ENCODE measurements at regions not wholly inside any gene's neighbourhood (a gene's known extent, or its start where the extent isn't known, plus 50 kb on each side); places are given as distances from the start of the nearest gene placed in this dataset.
A peak's percentile ranks its signal among the peaks of the same experiment; 100 is the strongest.

DNA sequence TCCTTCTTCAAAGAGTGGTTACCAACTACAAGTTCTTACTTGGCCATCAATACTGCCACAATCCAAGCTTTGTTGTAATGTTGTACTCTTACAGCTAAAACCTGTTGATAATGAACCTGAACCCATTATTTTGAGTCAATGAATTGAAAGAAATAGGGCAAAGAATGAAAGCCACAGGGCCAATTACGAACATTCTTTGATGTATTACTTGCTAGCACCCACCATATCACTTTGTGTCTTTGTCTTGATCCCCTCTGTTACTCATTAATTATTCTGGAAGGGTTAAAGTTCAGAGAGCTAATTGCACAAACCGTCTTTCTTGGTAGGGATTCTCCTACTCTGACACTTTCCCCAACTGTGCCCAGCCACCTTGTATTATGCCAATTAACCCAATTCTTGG, 53.2 kb upstream of the TFEC start:
- in situ Hi-C loops (cut with HindIII; ENCODE audit: low pct_ligation_motif_present, low pct_unique_long_range_greater_than_20kb, low sequenced_read_pairs), result no loop called here
- no peak for DNase-seq

GRCh38 chr7:116086547-116087045, 56.0 kb upstream of the TFEC start:
- DNase-seq, result no peak
- in situ Hi-C loops (cut with HindIII; ENCODE audit: low pct_ligation_motif_present, low pct_unique_long_range_greater_than_20kb, low sequenced_read_pairs), result no loop called here

- no peak for DNase-seq
- in situ Hi-C loops (cut with HindIII; ENCODE audit: low pct_ligation_motif_present, low pct_unique_long_range_greater_than_20kb, low sequenced_read_pairs), result no loop called here
These were observed 56.7 kb upstream of the TFEC start for GRCh38 chr7:116087291-116087690.

DNA sequence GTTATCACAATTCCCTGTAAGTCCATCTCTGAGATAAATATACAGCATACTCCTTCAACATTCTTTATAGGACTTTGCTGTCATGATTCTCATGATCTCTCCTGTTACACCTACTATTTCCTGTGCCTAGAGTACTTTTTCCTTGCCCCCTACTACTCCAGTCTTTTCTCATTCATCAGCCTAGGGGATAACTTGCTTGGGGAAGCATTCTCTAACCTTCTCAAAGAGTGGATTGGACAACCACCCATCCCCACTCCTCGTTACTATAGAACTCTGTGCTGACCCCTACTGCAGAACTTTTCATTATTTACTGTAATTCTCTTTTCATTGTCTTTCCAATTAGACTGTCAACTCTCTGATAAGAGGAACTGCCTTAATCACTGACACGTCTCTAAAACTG, 57.4 kb upstream of the TFEC start:
- in situ Hi-C loops (cut with HindIII; ENCODE audit: low pct_ligation_motif_present, low pct_unique_long_range_greater_than_20kb, low sequenced_read_pairs), result no loop called here

DNA sequence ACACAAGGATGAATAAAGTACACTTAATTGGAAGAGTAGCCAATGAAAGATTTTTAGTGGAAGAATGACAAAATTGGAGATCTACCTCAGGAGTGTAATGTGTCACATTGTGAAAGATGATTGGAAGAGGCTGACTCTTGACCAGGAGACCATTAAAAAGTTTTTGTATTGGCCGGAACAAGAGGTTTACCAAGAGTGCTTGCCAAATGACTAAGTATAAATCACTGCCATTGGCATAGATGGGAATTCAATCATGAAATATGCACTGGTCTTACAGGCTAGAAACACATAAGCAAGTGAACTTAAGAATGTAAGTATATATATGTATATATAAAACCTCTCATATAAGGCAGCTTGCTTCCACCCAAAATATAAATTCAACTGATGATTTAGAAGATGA, 58.7 kb upstream of the TFEC start:
- in situ Hi-C loops (cut with HindIII; ENCODE audit: low pct_ligation_motif_present, low pct_unique_long_range_greater_than_20kb, low sequenced_read_pairs), result no loop called here
- no peak for DNase-seq

More for the DNA sequence above, 57.4 kb upstream of the TFEC start:
- no peak for DNase-seq

GRCh38 chr7:116093516-116094301, 63.1 kb upstream of the TFEC start:
- DNase-seq, result no peak
- in situ Hi-C loops (cut with HindIII; ENCODE audit: low pct_ligation_motif_present, low pct_unique_long_range_greater_than_20kb, low sequenced_read_pairs), result no loop called here

DNA sequence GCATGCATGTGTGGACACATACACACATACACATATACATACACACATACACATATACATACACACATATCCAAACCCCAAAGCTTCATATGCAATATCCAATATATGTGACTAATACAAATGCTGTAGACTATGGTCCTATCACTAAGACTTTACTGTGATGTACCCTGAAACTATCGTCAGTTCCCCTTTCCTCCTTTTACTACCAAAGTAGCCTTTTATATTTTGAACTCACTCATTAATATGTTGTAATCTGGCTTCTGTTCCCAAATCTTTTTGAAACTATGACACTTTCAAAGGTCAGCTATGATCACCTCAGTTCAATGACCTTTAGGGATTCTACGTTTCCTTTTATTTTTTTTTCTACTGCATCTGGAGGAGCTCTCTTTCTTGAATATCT, 64.8 kb upstream of the TFEC start:
- in situ Hi-C loops (cut with HindIII; ENCODE audit: low pct_ligation_motif_present, low pct_unique_long_range_greater_than_20kb, low sequenced_read_pairs), result no loop called here
- DNase-seq, result no peak

DNA sequence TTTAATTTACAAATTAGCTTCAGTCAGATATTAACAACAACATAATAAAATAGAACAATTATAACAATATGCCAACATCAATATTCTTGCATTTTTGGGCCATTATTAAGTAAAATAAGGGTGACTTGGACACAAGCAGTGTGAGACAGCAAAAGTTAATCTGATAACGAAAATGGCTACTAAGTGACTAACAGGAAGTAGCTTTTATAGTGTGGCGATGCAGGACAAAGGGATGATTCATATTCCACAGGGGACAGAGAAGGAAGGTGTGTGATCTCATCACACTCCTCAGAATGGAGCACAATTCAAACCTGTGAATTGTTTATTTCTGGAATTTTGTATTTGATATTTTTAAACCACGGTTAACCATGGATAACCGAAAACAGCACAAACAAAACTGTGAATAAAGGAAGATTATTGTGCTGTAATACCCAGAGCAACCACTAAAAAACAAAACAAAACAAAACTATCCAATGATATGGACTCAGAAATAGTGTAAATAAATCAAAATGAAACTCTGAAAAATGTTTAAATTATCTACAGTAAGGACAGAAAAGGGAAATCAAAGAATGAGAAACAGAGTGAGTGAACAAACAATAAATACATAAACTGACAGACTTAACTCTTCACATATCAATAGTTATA, 66.9 kb upstream of the TFEC start:
- in situ Hi-C loops (cut with HindIII; ENCODE audit: low pct_ligation_motif_present, low pct_unique_long_range_greater_than_20kb, low sequenced_read_pairs), result no loop called here
- DNase-seq, result peak; percentile 73

GRCh38 chr7:116098175-116098574, 67.6 kb upstream of the TFEC start:
- no peak for DNase-seq
- in situ Hi-C loops (cut with HindIII; ENCODE audit: low pct_ligation_motif_present, low pct_unique_long_range_greater_than_20kb, low sequenced_read_pairs), result no loop called here

GRCh38 chr7:116100626-116101025, 70.1 kb upstream of the TFEC start:
- in situ Hi-C loops (cut with HindIII; ENCODE audit: low pct_ligation_motif_present, low pct_unique_long_range_greater_than_20kb, low sequenced_read_pairs), result no loop called here
- DNase-seq, result no peak

- in situ Hi-C loops (cut with HindIII; ENCODE audit: low pct_ligation_motif_present, low pct_unique_long_range_greater_than_20kb, low sequenced_read_pairs), result no loop called here
These were observed 71.1 kb upstream of the TFEC start for GRCh38 chr7:116101704-116102103.

DNA sequence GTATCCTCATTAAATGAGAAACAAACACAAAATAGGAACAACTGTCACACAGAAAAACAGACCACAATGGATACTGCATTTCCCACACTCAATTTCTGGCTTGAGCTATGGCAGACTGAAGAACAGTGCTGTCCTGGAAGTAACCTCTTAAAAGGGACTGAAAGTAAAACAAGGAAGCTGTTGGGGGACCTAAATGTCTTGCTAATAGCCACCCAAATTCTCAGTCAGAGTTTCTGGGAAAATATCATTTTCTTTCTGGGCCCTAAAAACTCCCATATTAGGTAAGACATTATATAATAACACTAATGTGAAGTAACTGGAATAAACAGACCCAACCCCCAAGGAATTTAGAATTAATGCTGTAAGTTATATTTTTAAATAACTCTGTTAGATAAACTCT, 80.9 kb upstream of the TFEC start:
- no peak for DNase-seq
- in situ Hi-C loops (cut with HindIII; ENCODE audit: low pct_ligation_motif_present, low pct_unique_long_range_greater_than_20kb, low sequenced_read_pairs), result no loop called here

More at GRCh38 chr7:116101704-116102103, 71.1 kb upstream of the TFEC start:
- no peak for DNase-seq

DNA sequence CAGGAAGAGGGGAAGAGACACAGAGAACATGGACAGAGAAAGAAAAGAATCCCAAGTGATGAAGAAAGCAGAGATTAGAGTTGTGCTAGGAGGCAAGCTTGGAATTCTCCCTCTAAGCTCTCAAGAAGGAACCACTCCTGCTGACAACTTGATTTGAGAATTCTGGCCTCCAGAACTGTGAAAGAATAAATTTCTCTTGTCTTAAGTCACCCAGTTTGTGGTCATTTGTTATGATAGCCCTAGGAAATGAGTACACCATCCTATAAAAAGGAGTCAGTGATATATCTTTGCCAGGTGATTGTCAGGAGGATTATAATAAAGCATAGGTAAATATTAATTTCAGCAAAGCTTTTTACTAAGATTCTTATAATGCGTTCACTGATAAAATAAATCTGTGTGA, 82.7 kb upstream of the TFEC start:
- in situ Hi-C loops (cut with HindIII; ENCODE audit: low pct_ligation_motif_present, low pct_unique_long_range_greater_than_20kb, low sequenced_read_pairs), result no loop called here
- peak; percentile 10 for DNase-seq

DNA sequence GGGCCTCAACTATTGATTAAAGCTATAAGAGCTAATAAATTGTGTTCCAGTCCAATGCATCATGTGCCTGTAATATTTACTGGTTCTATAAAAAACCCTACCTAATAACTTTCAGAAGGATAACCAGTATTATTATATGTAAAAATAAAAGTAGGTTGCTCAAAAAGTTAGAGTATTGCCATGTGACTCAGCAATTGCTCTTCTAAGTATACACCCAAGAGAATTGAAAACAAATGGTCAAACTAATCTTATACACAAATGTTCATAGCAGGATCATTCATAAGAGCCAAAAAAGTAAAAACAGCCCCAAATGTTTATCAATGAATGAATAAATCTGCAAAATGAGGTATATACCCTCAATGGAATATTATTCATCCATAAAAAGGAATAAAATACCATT, 89.5 kb upstream of the TES start:
- no peak for DNase-seq
- in situ Hi-C loops (cut with HindIII; ENCODE audit: low pct_ligation_motif_present, low pct_unique_long_range_greater_than_20kb, low sequenced_read_pairs), result no loop called here

DNA sequence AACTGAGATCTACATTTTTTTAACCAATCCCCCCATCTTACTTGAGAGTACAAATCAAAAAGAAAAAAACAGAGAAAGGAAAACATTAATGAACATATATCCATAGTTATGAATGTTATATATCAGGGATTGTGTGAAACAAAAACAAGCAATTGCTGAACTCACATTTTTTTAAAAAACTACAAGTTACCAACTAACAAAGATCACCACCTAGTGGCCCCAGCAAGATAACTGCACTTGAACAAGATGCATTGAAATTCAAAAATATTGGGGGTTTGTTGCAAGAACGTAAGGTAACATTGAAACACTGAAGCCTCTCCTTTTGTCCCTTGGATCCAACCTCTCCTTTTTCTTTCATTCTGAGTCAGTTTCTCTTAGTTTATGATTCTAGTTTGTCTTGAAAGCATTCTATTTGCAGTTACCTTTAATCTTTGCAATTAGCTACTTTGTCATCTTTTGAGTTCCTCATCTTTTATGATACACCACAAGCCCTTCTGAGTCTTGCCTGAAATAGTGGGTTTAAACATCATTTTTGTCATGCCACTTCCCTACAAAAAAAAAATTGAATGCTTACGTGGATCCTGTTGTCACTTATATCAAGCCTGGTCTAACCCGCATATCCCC, 87.3 kb upstream of the TES start:
- peak; percentile 75 for DNase-seq
- in situ Hi-C loops (cut with HindIII; ENCODE audit: low pct_ligation_motif_present, low pct_unique_long_range_greater_than_20kb, low sequenced_read_pairs), result no loop called here

DNA sequence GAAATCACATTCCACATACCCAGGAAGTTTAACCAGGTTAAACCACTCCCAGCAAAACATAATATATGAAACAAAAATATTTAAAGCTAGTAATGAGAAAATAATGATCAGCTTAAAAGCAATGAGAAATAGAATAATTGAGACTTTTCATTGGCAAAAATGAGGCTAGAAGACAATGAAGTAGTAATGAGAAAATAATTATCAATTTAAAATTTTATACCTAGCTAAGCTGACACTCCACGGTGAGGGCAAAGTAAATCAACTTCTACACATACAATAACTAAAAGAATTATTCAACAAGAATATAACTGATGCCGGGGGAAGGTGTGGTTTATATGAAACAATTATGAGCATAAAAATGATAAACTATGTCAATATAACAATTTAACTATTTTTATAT, 82.2 kb upstream of the TES start:
- in situ Hi-C loops (cut with HindIII; ENCODE audit: low pct_ligation_motif_present, low pct_unique_long_range_greater_than_20kb, low sequenced_read_pairs), result no loop called here

GRCh38 chr7:116135306-116135705, 75.0 kb upstream of the TES start:
- in situ Hi-C loops (cut with HindIII; ENCODE audit: low pct_ligation_motif_present, low pct_unique_long_range_greater_than_20kb, low sequenced_read_pairs), result no loop called here
- DNase-seq, result no peak

More for the DNA sequence above, 82.2 kb upstream of the TES start:
- DNase-seq, result no peak

GRCh38 chr7:116138202-116138801, 72.0 kb upstream of the TES start:
- DNase-seq, result peak; percentile 83
- in situ Hi-C loops (cut with HindIII; ENCODE audit: low pct_ligation_motif_present, low pct_unique_long_range_greater_than_20kb, low sequenced_read_pairs), result no loop called here

GRCh38 chr7:116139007-116139406, 71.3 kb upstream of the TES start:
- DNase-seq, result no peak
- in situ Hi-C loops (cut with HindIII; ENCODE audit: low pct_ligation_motif_present, low pct_unique_long_range_greater_than_20kb, low sequenced_read_pairs), result no loop called here

All from ACHN (cell line).